OCI-LY7 (cell line): ENCODE measurements at regions not wholly inside any gene's neighbourhood (a gene's known extent, or its start where the extent isn't known, plus 50 kb on each side); places are given as distances from the start of the nearest gene placed in this dataset.

ENCODE experiments used
- BruUV-seq: library from RNA; stranded (reverse); fragments of 400-500 nt; replicated peaks from 2 replicates; lab custom pipeline; 2021; lab: Mats Ljungman, UMichigan
- CTCF ChIA-PET: fragments of 300-600 bp; sonication (Branson Sonifier 250); formaldehyde crosslinking; loops from one replicate; lab custom pipeline; 2022; ENCODE audit warnings: antibody characterized with exemption; ENCODE audit not compliant: unreplicated experiment; lab: Charles Lee
- POLR2A ChIA-PET: fragments of 300-600 bp; sonication (Branson Sonifier 250); formaldehyde crosslinking; loops from one replicate; lab custom pipeline; 2022; ENCODE audit warnings: antibody characterized with exemption; lab: Charles Lee
- DNase-seq: peaks from one replicate; pipeline ENCODE4 v3.0.0-alpha.2; 2015; ENCODE audit warnings: low spot score
- H2AFZ ChIP-seq: fragments of 200-600 bp; sonication (generic), shearing (Covaris generic); 2 replicates; pipeline ENCODE4 v1.6.1; 2014; ENCODE audit warnings: mild to moderate bottlenecking, antibody characterized with exemption, low read length, moderate library complexity
- H3K27ac ChIP-seq: fragments of 200-600 bp; sonication (generic); 2 replicates; pipeline ENCODE4 v1.5.1; 2014; ENCODE audit warnings: mixed run types, low read depth, mild to moderate bottlenecking, moderate library complexity, low read length, inconsistent platforms; ENCODE audit not compliant: poor library complexity, severe bottlenecking
- H3K36me3 ChIP-seq: fragments of 200-600 bp; sonication (generic); 2 replicates; pipeline ENCODE4 v1.6.1; 2014; ENCODE audit warnings: mild to moderate bottlenecking, antibody characterized with exemption, low read length, moderate library complexity, mixed read lengths; ENCODE audit not compliant: insufficient read depth
- H3K4me1 ChIP-seq: fragments of 200-600 bp; sonication (generic); 2 replicates; pipeline ENCODE4 v1.5.1; 2014; ENCODE audit warnings: mild to moderate bottlenecking, low read length; ENCODE audit not compliant: insufficient read depth, poor library complexity, severe bottlenecking
- H3K4me2 ChIP-seq: fragments of 200-600 bp; sonication (generic); 2 replicates; pipeline ENCODE4 v1.6.1; 2014; ENCODE audit warnings: mild to moderate bottlenecking, low read length
- H3K4me3 ChIP-seq: fragments of 200-600 bp; sonication (generic); 2 replicates; pipeline ENCODE4 v1.5.1; 2014; ENCODE audit warnings: mild to moderate bottlenecking, low read depth, low read length; ENCODE audit not compliant: poor library complexity, severe bottlenecking
- H3K79me2 ChIP-seq: fragments of 200-600 bp; sonication (generic); 2 replicates; pipeline ENCODE4 v1.6.1; 2016; ENCODE audit warnings: low read depth, mild to moderate bottlenecking, low read length, moderate library complexity, mixed read lengths; ENCODE audit not compliant: insufficient read depth
- H3K9me2 ChIP-seq: fragments of 200-600 bp; sonication (generic); 2 replicates; pipeline ENCODE4 v1.6.1; 2016; ENCODE audit warnings: mild to moderate bottlenecking, low read length, mixed read lengths; ENCODE audit not compliant: insufficient read depth
- H3K9me3 ChIP-seq: fragments of 200-600 bp; sonication (generic); 2 replicates; pipeline ENCODE4 v1.6.1; 2014; ENCODE audit warnings: mild to moderate bottlenecking, mixed run types, low read length, mixed read lengths
- H4K20me1 ChIP-seq: fragments of 200-600 bp; sonication (generic); 2 replicates; pipeline ENCODE4 v1.6.1; 2014; ENCODE audit warnings: mild to moderate bottlenecking, antibody characterized with exemption, low read length, moderate library complexity, mixed read lengths; ENCODE audit not compliant: insufficient read depth
- CTCF ChIP-seq: fragments of 200-600 bp; sonication (generic); conservative IDR thresholded peaks from 2 replicates; pipeline ENCODE4 v1.5.1; 2014; ENCODE audit warnings: mild to moderate bottlenecking, antibody characterized with exemption, low read length, moderate library complexity, mixed read lengths
- EZH2phosphoT487 ChIP-seq: fragments of 200-600 bp; sonication (generic); IDR thresholded peaks from 2 replicates; pipeline ENCODE4 v1.6.1; 2018; ENCODE audit warnings: low read depth, borderline replicate concordance, mild to moderate bottlenecking, mixed run types, antibody characterized with exemption, low read length, moderate library complexity, mixed read lengths
- intact Hi-C: fragments of 100-400 bp; cut with micrococcal nuclease; formaldehyde crosslinking; loops from one replicate; pipeline ENCODE4 v1.10.0; 2022; ENCODE audit not compliant: unreplicated experiment

GRCh38 chr9:75197561-75197960 lies 109.2 kb downstream of the OSTF1 start:
- Histone ChIP-seq H3K4me3 (no peak overlapping the region), H3K79me2 (no peaks in the 10 kb centered on the region), H3K9me3 (no peaks in the 10 kb centered on the region), H3K27ac (no peak overlapping the region), H3K9me2 (no peaks in the 10 kb centered on the region), H2AFZ (no peak overlapping the region), H3K4me1 (no peaks in the 10 kb centered on the region), H4K20me1 (no peaks in the 10 kb centered on the region), H3K36me3 (no peaks in the 10 kb centered on the region), H3K4me2 (no peak overlapping the region)
- TF ChIP-seq EZH2phosphoT487 (no peak), CTCF (no peak)
- ChIA-PET CTCF (no interaction called here), POLR2A (no interaction called here)
- DNase-seq, result no peak
- BruUV-seq, result no TSS peak
- intact Hi-C loops, result no loop called here

- no TSS peak for BruUV-seq
- no peaks in the 10 kb centered on the region for H3K79me2 ChIP-seq
- no peaks in the 10 kb centered on the region for H3K4me1 ChIP-seq
- H3K4me2 ChIP-seq, result no peak overlapping the region
- ChIA-PET POLR2A (no interaction called here), CTCF (no interaction called here)
- H3K9me3 ChIP-seq, result no peaks in the 10 kb centered on the region
- H3K4me3 ChIP-seq, result no peak overlapping the region
- no peaks in the 10 kb centered on the region for H3K36me3 ChIP-seq
- H3K9me2 ChIP-seq, result no peaks in the 10 kb centered on the region
- 0 out of 2 replicates have a peak, but pooled peaks have one; percentile 20 for TF ChIP-seq CTCF
- TF ChIP-seq EZH2phosphoT487, result no peak
- no peak overlapping the region for H2AFZ ChIP-seq
- H4K20me1 ChIP-seq, result no peaks in the 10 kb centered on the region
- no peak for DNase-seq
- H3K27ac ChIP-seq, result no peak overlapping the region
- intact Hi-C loops, result no loop called here
These were observed 110.1 kb downstream of the OSTF1 start for GRCh38 chr9:75198436-75198835.

- Histone ChIP-seq H4K20me1 (no peaks in the 10 kb centered on the region), H2AFZ (no peak overlapping the region), H3K4me1 (no peaks in the 10 kb centered on the region), H3K79me2 (no peaks in the 10 kb centered on the region), H3K9me3 (no peaks in the 10 kb centered on the region), H3K9me2 (no peaks in the 10 kb centered on the region), H3K27ac (no peak overlapping the region), H3K36me3 (no peaks in the 10 kb centered on the region), H3K4me2 (no peak overlapping the region), H3K4me3 (no peak overlapping the region)
- POLR2A ChIA-PET, result no interaction called here
- intact Hi-C loops, result no loop called here
- peak; percentile 55 for DNase-seq
- peak; percentile 87 for TF ChIP-seq CTCF
- no peak for TF ChIP-seq EZH2phosphoT487
- no TSS peak for BruUV-seq
- CTCF ChIA-PET, result no interaction called here
These were observed 112.7 kb downstream of the OSTF1 start for GRCh38 chr9:75200892-75201470.
